IMR-90 (cell line): ENCODE measurements at regions not wholly inside any gene's neighbourhood (a gene's known extent, or its start where the extent isn't known, plus 50 kb on each side); places are given as distances from the start of the nearest gene placed in this dataset.

Experiments
- ATAC-seq: fragments of 200-7000 bp; cut with Tn5 transposase; 2 replicates; pipeline ENCODE4 v1.9.1; 2020; ENCODE audit warnings: low read depth, mild to moderate bottlenecking, moderate library complexity
- BruUV-seq: library from RNA; stranded (reverse); fragments of 400-500 nt; replicated peaks from 2 replicates; lab custom pipeline; 2021; lab: Mats Ljungman, UMichigan
- CTCF ChIA-PET: fragments of 300-600 bp; formaldehyde crosslinking; extraction: SDS; loops from one replicate; lab custom pipeline; 2021; ENCODE audit warnings: antibody characterized with exemption; lab: Yijun Ruan, JAX
- POLR2A ChIA-PET: fragments of 300-600 bp; sonication (Branson Sonifier 250); formaldehyde crosslinking; loops from one replicate; lab custom pipeline; 2022; ENCODE audit warnings: antibody characterized with exemption; ENCODE audit not compliant: unreplicated experiment; lab: Charles Lee
- DNase-seq: peaks from one replicate; pipeline ENCODE4 v3.0.0; 2013
- H2AFZ ChIP-seq: replicated peaks from 2 replicates; pipeline ENCODE3; 2013; ENCODE audit warnings: low read length, mild to moderate bottlenecking; ENCODE audit not compliant: poor library complexity
- H2AK5ac ChIP-seq: 2 replicates; pipeline ENCODE4 v1.6.1; 2013; ENCODE audit warnings: low read depth, low read length, inconsistent platforms
- H2AK9ac ChIP-seq: replicated peaks from 2 replicates; pipeline ENCODE3; 2013; ENCODE audit warnings: mild to moderate bottlenecking, low read depth, low read length, moderate library complexity; ENCODE audit not compliant: poor library complexity
- H2BK120ac ChIP-seq: 2 replicates; pipeline ENCODE4 v1.6.1; 2013; ENCODE audit warnings: low read depth, low read length, inconsistent platforms
- H2BK15ac ChIP-seq: 3 replicates; pipeline ENCODE4 v1.6.1; 2013; ENCODE audit warnings: low read depth, low read length, inconsistent platforms
- H2BK20ac ChIP-seq: 2 replicates; pipeline ENCODE4 v1.6.1; 2013; ENCODE audit warnings: low read depth, mild to moderate bottlenecking, inconsistent platforms, low read length, moderate library complexity
- H2BK5ac ChIP-seq: 2 replicates; pipeline ENCODE4 v1.6.1; 2013; ENCODE audit warnings: mild to moderate bottlenecking, low read depth, low read length, inconsistent platforms; ENCODE audit not compliant: poor library complexity, severe bottlenecking
- H3K14ac ChIP-seq: replicated peaks from 2 replicates; pipeline ENCODE4 v1.6.1; 2013; ENCODE audit warnings: low read depth, low read length, inconsistent platforms
- H3K18ac ChIP-seq: 2 replicates; pipeline ENCODE4 v1.6.1; 2013; ENCODE audit warnings: low read depth, low read length, control low read depth
- H3K23ac ChIP-seq: 2 replicates; pipeline ENCODE4 v1.6.1; 2013; ENCODE audit warnings: low read depth, low read length, inconsistent platforms
- H3K27ac ChIP-seq: 2 replicates; pipeline ENCODE4 v1.5.1; 2013; ENCODE audit warnings: mild to moderate bottlenecking, control low read depth, low read length; ENCODE audit not compliant: insufficient read depth
- H3K27me3 ChIP-seq: 2 replicates; pipeline ENCODE4 v1.6.1; 2013; ENCODE audit warnings: low read length; ENCODE audit not compliant: control insufficient read depth, insufficient read depth
- H3K36me3 ChIP-seq: 2 replicates; pipeline ENCODE4 v1.6.1; 2013; ENCODE audit warnings: low read length, mixed read lengths; ENCODE audit not compliant: control insufficient read depth, insufficient read depth
- H3K4ac ChIP-seq: 2 replicates; pipeline ENCODE4 v1.6.1; 2013; ENCODE audit warnings: low read depth, low read length, inconsistent platforms
- H3K4me1 ChIP-seq: 2 replicates; pipeline ENCODE4 v1.6.1; 2013; ENCODE audit warnings: low read length, mixed read lengths; ENCODE audit not compliant: control insufficient read depth, insufficient read depth
- H3K4me2 ChIP-seq: 2 replicates; pipeline ENCODE4 v1.6.1; 2013; ENCODE audit warnings: low read depth, mild to moderate bottlenecking, control low read depth, low read length, moderate library complexity
- H3K4me3 ChIP-seq: 2 replicates; pipeline ENCODE4 v1.5.1; 2013; ENCODE audit warnings: low read depth, mild to moderate bottlenecking, control low read depth, low read length, moderate library complexity; ENCODE audit not compliant: insufficient read depth
- H3K56ac ChIP-seq: 2 replicates; pipeline ENCODE4 v1.6.1; 2013; ENCODE audit warnings: low read length, inconsistent platforms; ENCODE audit not compliant: insufficient read depth; ENCODE audit errors: extremely low read depth
- H3K79me1 ChIP-seq, 2 experiments: 2 replicates each; pipeline ENCODE4 v1.6.1; 2013; ENCODE audit warnings: low read length in 2 of 2, inconsistent platforms in 1 of 2, low read depth in 1 of 2
- H3K9ac ChIP-seq: 2 replicates; pipeline ENCODE4 v1.6.1; 2013; ENCODE audit warnings: low read depth, low read length, control low read depth
- H3K9me1 ChIP-seq: 2 replicates; pipeline ENCODE4 v1.6.1; 2013; ENCODE audit warnings: low read length, inconsistent platforms; ENCODE audit not compliant: insufficient read depth
- H3K9me3 ChIP-seq: 2 replicates; pipeline ENCODE4 v1.6.1; 2013; ENCODE audit warnings: low read length; ENCODE audit not compliant: control insufficient read depth, insufficient read depth
- H4K20me1 ChIP-seq: 2 replicates; pipeline ENCODE4 v1.6.1; 2013; ENCODE audit warnings: low read length, inconsistent platforms; ENCODE audit not compliant: insufficient read depth
- H4K5ac ChIP-seq: 2 replicates; pipeline ENCODE4 v1.6.1; 2013; ENCODE audit warnings: mild to moderate bottlenecking, low read depth, low read length, control low read depth
- H4K8ac ChIP-seq, 2 experiments: 2 replicates each; pipeline ENCODE4 v1.6.1; 2013; ENCODE audit warnings: low read depth in 2 of 2, low read length in 2 of 2, control low read depth in 1 of 2, inconsistent platforms in 1 of 2
- H4K91ac ChIP-seq: 2 replicates; pipeline ENCODE4 v1.6.1; 2013; ENCODE audit warnings: low read depth, low read length, inconsistent platforms; ENCODE audit not compliant: insufficient read depth
- CEBPB ChIP-seq: IDR thresholded peaks from 2 replicates; pipeline ENCODE4 v1.6.1; 2012; ENCODE audit warnings: low read depth, low read length, improper control_type of control experiment
- CHD1 ChIP-seq: IDR thresholded peaks from 2 replicates; pipeline ENCODE4 v1.6.1; 2012; ENCODE audit warnings: low read depth, low read length, improper control_type of control experiment
- CTCF ChIP-seq: conservative IDR thresholded peaks from 2 replicates; pipeline ENCODE4 v1.5.1; 2012; ENCODE audit warnings: mild to moderate bottlenecking, low read depth, low read length, improper control_type of control experiment
- ELK1 ChIP-seq: fragments of 150-350 bp; IDR thresholded peaks from 2 replicates; pipeline ENCODE4 v1.6.1; 2016; ENCODE audit warnings: low read depth, mild to moderate bottlenecking, low read length, moderate library complexity, borderline replicate concordance
- MAFK ChIP-seq: IDR thresholded peaks from 2 replicates; pipeline ENCODE4 v1.6.1; 2012; ENCODE audit warnings: low read depth, low read length, improper control_type of control experiment
- MAZ ChIP-seq: IDR thresholded peaks from 2 replicates; pipeline ENCODE4 v1.6.1; 2012; ENCODE audit warnings: low read depth, mild to moderate bottlenecking, low read length, improper control_type of control experiment, moderate library complexity, borderline replicate concordance
- MXI1 ChIP-seq: IDR thresholded peaks from 2 replicates; pipeline ENCODE4 v1.6.1; 2012; ENCODE audit warnings: low read depth, mild to moderate bottlenecking, low read length, moderate library complexity, borderline replicate concordance
- NFE2L2 ChIP-seq: fragments of 150-350 bp; IDR thresholded peaks from 2 replicates; pipeline ENCODE4 v1.6.1; 2016; ENCODE audit warnings: low read depth, mild to moderate bottlenecking, low read length
- POLR2A ChIP-seq: IDR thresholded peaks from 2 replicates; pipeline ENCODE4 v1.6.1; 2012; ENCODE audit warnings: mild to moderate bottlenecking, low read depth, low read length
- RAD21 ChIP-seq: IDR thresholded peaks from 2 replicates; pipeline ENCODE4 v1.6.1; 2012; ENCODE audit warnings: low read length, improper control_type of control experiment
- RCOR1 ChIP-seq: IDR thresholded peaks from 2 replicates; pipeline ENCODE4 v1.6.1; 2012; ENCODE audit warnings: mild to moderate bottlenecking, low read length, improper control_type of control experiment; ENCODE audit not compliant: insufficient replicate concordance
- RFX5 ChIP-seq: IDR thresholded peaks from 2 replicates; pipeline ENCODE4 v1.8.0; 2012; ENCODE audit warnings: low read depth, mild to moderate bottlenecking, low read length, moderate library complexity
- SMC3 ChIP-seq: fragments of 150-350 bp; IDR thresholded peaks from 2 replicates; pipeline ENCODE4 v1.6.1; 2016; ENCODE audit warnings: low read depth, mild to moderate bottlenecking, antibody characterized with exemption, low read length, moderate library complexity
- USF2 ChIP-seq: fragments of 150-350 bp; IDR thresholded peaks from 2 replicates; pipeline ENCODE4 v1.6.1; 2017; ENCODE audit warnings: mild to moderate bottlenecking, antibody characterized with exemption, low read length, low read depth
- WGBS, 2 experiments: methylation state at CpG; one replicate each; pipeline versions ENCODE4 v1.1.5 to v1.1.7; 2013; ENCODE audit warnings: missing lambda C conversion rate in 2 of 2; ENCODE audit not compliant: insufficient read length in 1 of 2; ENCODE audit errors: extremely low coverage in 2 of 2; 5-methylcytosine and 5-hydroxymethylcytosine counted together
- dilution Hi-C: fragments of 300-500 bp; cut with HindIII; formaldehyde crosslinking; loops from one replicate; pipeline ENCODE4 v1.14.3; 2018; ENCODE audit warnings: low sequenced_read_pairs; ENCODE audit not compliant: unreplicated experiment
- in situ Hi-C: fragments of 300-500 bp; cut with MboI; formaldehyde crosslinking; loops from 3 replicates; pipeline ENCODE4 v1.14.3; 2019; ENCODE audit warnings: low sequenced_read_pairs, inconsistent platforms, mixed read lengths
- intact Hi-C: fragments of 100-400 bp; cut with micrococcal nuclease; formaldehyde crosslinking; loops from 2 replicates; pipeline ENCODE4 v1.10.0; 2022

GRCh38 chr9:88046542-88046941, 72.2 kb upstream of the CDK20 start:
- intact Hi-C loops, result no loop called here
- Histone ChIP-seq H3K18ac (no peak overlapping the region), H3K4me3 (no peak overlapping the region), H2BK5ac (no peak overlapping the region), H4K8ac (no peak overlapping the region), H3K56ac (no peak overlapping the region), H3K36me3 (no peaks in the 10 kb centered on the region), H3K27me3 (no peaks in the 10 kb centered on the region), H3K4me2 (no peak overlapping the region), H4K91ac (no peak overlapping the region), H3K14ac (no peak overlapping the region), H2BK15ac (no peak overlapping the region), H3K9me1 (no peaks in the 10 kb centered on the region), H2BK120ac (no peak overlapping the region), H3K27ac (no peak overlapping the region), H3K9ac (no peak overlapping the region), H3K4me1 (no peaks in the 10 kb centered on the region), H3K79me1 (no peaks in the 10 kb centered on the region), H3K9me3 (peaks cover 8% of the 10 kb centered on the region), H2AK5ac (no peak overlapping the region), H3K4ac (no peak overlapping the region), H2AK9ac (no peak overlapping the region), H2AFZ (no peak overlapping the region), H3K23ac (no peak overlapping the region), H4K5ac (no peak overlapping the region), H2BK20ac (no peak overlapping the region), H4K20me1 (no peaks in the 10 kb centered on the region)
- POLR2A ChIA-PET, result no interaction called here
- no CpG with 5 or more reads among the region's 3 CpGs for WGBS, 2 experiments
- CTCF ChIA-PET, result no interaction called here
- TF ChIP-seq POLR2A (no peak), MXI1 (no peak), CHD1 (no peak), ELK1 (no peak), USF2 (no peak), CTCF (no peak), MAZ (no peak), CEBPB (no peak), MAFK (no peak), SMC3 (no peak), RAD21 (no peak), RFX5 (no peak), NFE2L2 (no peak), RCOR1 (no peak)
- in situ Hi-C loops, result loop anchor here (25.0 kb wide), 1 partner anchor 359 kb away; no protein-coding TSS in a partner anchor
- dilution Hi-C loops, result no loop called here
- no peak for DNase-seq
- ATAC-seq, result no peak
- BruUV-seq, result no TSS peak
